ENCODE measurements at regions not wholly inside any gene's neighbourhood (a gene's known extent, or its start where the extent isn't known, plus 50 kb on each side); places are given as distances from the start of the nearest gene placed in this dataset.

GRCh38 chr2:236773206-236773605 is 203.6 kb downstream of the ACKR3 start:
- TF ChIP-seq CTCF (IDR thresholded peaks at IDR 0.05; ENCODE audit: poor library complexity) (no peak), EZH2phosphoT487 (IDR thresholded peaks at IDR 0.05; ENCODE audit: low read depth, severe bottlenecking, unreplicated experiment) (no peak)
